ENCODE measurements at regions not wholly inside any gene's neighbourhood (a gene's known extent, or its start where the extent isn't known, plus 50 kb on each side); places are given as distances from the start of the nearest gene placed in this dataset.

GRCh38 chr2:171244970-171245782, 84.5 kb upstream of the TLK1 start:
- Histone ChIP-seq H3K4ac (ENCODE audit: low read depth, low read length) (no peak overlapping the region), H4K12ac (ENCODE audit: low read depth, low read length) (no peak overlapping the region), H3K27ac (ENCODE audit: low read depth, low read length) (no peak overlapping the region), H3K4me2 (ENCODE audit: low read length) (no peak overlapping the region), H3K27me3 (ENCODE audit: insufficient read depth, low read length) (no peaks in the 10 kb centered on the region), H3K23ac (ENCODE audit: low read length) (no peak overlapping the region), H2BK5ac (ENCODE audit: low read depth, low read length, poor library complexity) (peak overlapping the region; percentile 3), H3K18ac (ENCODE audit: low read length) (no peak overlapping the region), H3K36me3 (ENCODE audit: control insufficient read depth in 1 of 2, insufficient read depth in 2 of 2, low read length in 2 of 2) (no peaks in the 10 kb centered on the region), H2BK120ac (ENCODE audit: insufficient read depth, low read length, poor library complexity) (no peak overlapping the region), H3K4me3 (ENCODE audit: low read depth, low read length) (no peak overlapping the region), H3K79me2 (ENCODE audit: control insufficient read depth, insufficient read depth, low read length, poor library complexity) (no peaks in the 10 kb centered on the region), H3K14ac (ENCODE audit: low read length) (no peak overlapping the region), H4K8ac (ENCODE audit: low read depth, low read length) (no peak overlapping the region), H2AK5ac (ENCODE audit: low read length) (no peak overlapping the region), H3K4me1 (ENCODE audit: control insufficient read depth in 1 of 2, insufficient read depth in 2 of 2, low read length in 2 of 2) (no peaks in the 10 kb centered on the region), H3K9me3 (ENCODE audit: insufficient read depth, low read depth, low read length) (no peaks in the 10 kb centered on the region), H2BK12ac (ENCODE audit: low read length) (no peak overlapping the region), H3K79me1 (ENCODE audit: low read length) (peaks cover 3% of the 10 kb centered on the region), H3K9ac (ENCODE audit: low read length) (no peak overlapping the region), H2AFZ (ENCODE audit: insufficient read depth, low read length, poor library complexity) (no peak overlapping the region), H4K91ac (ENCODE audit: low read depth, low read length) (no peak overlapping the region)
- WGBS (ENCODE audit: extremely low coverage, insufficient coverage, insufficient read length): no CpG with 5 or more reads among the region's 2 CpGs
- peak; percentile 7 to 47 for DNase-seq

GRCh38 chr2:171244466-171244969, 83.8 kb upstream of the TLK1 start:
- Histone ChIP-seq H3K4me3 (ENCODE audit: low read depth, low read length) (no peak overlapping the region), H3K27me3 (ENCODE audit: insufficient read depth, low read length) (no peaks in the 10 kb centered on the region), H3K23ac (ENCODE audit: low read length) (no peak overlapping the region), H3K14ac (ENCODE audit: low read length) (no peak overlapping the region), H4K12ac (ENCODE audit: low read depth, low read length) (peak overlapping the region; percentile 20), H2AFZ (ENCODE audit: insufficient read depth, low read length, poor library complexity) (no peak overlapping the region), H3K36me3 (ENCODE audit: control insufficient read depth in 1 of 2, insufficient read depth in 2 of 2, low read length in 2 of 2) (no peaks in the 10 kb centered on the region), H3K4me2 (ENCODE audit: low read length) (no peak overlapping the region), H3K9ac (ENCODE audit: low read length) (no peak overlapping the region), H3K9me3 (ENCODE audit: insufficient read depth, low read depth, low read length) (no peaks in the 10 kb centered on the region), H3K79me2 (ENCODE audit: control insufficient read depth, insufficient read depth, low read length, poor library complexity) (no peaks in the 10 kb centered on the region), H4K91ac (ENCODE audit: low read depth, low read length) (peak overlapping the region; percentile 15), H3K27ac (ENCODE audit: low read depth, low read length) (peak overlapping the region; percentile 37), H3K4ac (ENCODE audit: low read depth, low read length) (peak overlapping the region; percentile 6), H3K79me1 (ENCODE audit: low read length) (peaks cover 3% of the 10 kb centered on the region), H2BK5ac (ENCODE audit: low read depth, low read length, poor library complexity) (peak overlapping the region; percentile 3), H2AK5ac (ENCODE audit: low read length) (no peak overlapping the region), H4K8ac (ENCODE audit: low read depth, low read length) (no peak overlapping the region), H2BK12ac (ENCODE audit: low read length) (no peak overlapping the region), H3K18ac (ENCODE audit: low read length) (no peak overlapping the region), H3K4me1 (ENCODE audit: control insufficient read depth in 1 of 2, insufficient read depth in 2 of 2, low read length in 2 of 2) (no peaks in the 10 kb centered on the region), H2BK120ac (ENCODE audit: insufficient read depth, low read length, poor library complexity) (peak overlapping the region; percentile 4)
- peak in 1 of 2 donors; percentile 57 for DNase-seq
- WGBS (ENCODE audit: extremely low coverage, insufficient coverage, insufficient read length): no CpG with 5 or more reads among the region's 1 CpG

GRCh38 chr2:171241771-171242170, 81.1 kb upstream of the TLK1 start:
- H3K9me3 ChIP-seq (ENCODE audit: insufficient read depth, low read depth, low read length): no peaks in the 10 kb centered on the region
- no CpG with 5 or more reads among the region's 1 CpG for WGBS (ENCODE audit: extremely low coverage, insufficient coverage, insufficient read length)
- H3K79me1 ChIP-seq (ENCODE audit: low read length): peaks cover 9% of the 10 kb centered on the region
- H3K18ac ChIP-seq (ENCODE audit: low read length): no peak overlapping the region
- no peak overlapping the region for H3K4me3 ChIP-seq (ENCODE audit: low read depth, low read length)
- no peak overlapping the region for H3K9ac ChIP-seq (ENCODE audit: low read length)
- H2BK120ac ChIP-seq (ENCODE audit: insufficient read depth, low read length, poor library complexity): no peak overlapping the region
- no peak overlapping the region for H3K14ac ChIP-seq (ENCODE audit: low read length)
- DNase-seq: no peak
- H4K91ac ChIP-seq (ENCODE audit: low read depth, low read length): no peak overlapping the region
- H3K4me1 ChIP-seq (ENCODE audit: control insufficient read depth in 1 of 2, insufficient read depth in 2 of 2, low read length in 2 of 2): no peaks in the 10 kb centered on the region
- no peak overlapping the region for H3K4ac ChIP-seq (ENCODE audit: low read depth, low read length)
- no peak overlapping the region for H2AFZ ChIP-seq (ENCODE audit: insufficient read depth, low read length, poor library complexity)
- H3K4me2 ChIP-seq (ENCODE audit: low read length): no peak overlapping the region
- no peak overlapping the region for H3K23ac ChIP-seq (ENCODE audit: low read length)
- H2BK12ac ChIP-seq (ENCODE audit: low read length): no peak overlapping the region
- no peaks in the 10 kb centered on the region for H3K36me3 ChIP-seq (ENCODE audit: control insufficient read depth in 1 of 2, insufficient read depth in 2 of 2, low read length in 2 of 2)
- no peaks in the 10 kb centered on the region for H3K79me2 ChIP-seq (ENCODE audit: control insufficient read depth, insufficient read depth, low read length, poor library complexity)
- peak overlapping the region; percentile 48 for H3K27ac ChIP-seq (ENCODE audit: low read depth, low read length)
- no peak overlapping the region for H2AK5ac ChIP-seq (ENCODE audit: low read length)
- H3K27me3 ChIP-seq (ENCODE audit: insufficient read depth, low read length): no peaks in the 10 kb centered on the region
- no peak overlapping the region for H2BK5ac ChIP-seq (ENCODE audit: low read depth, low read length, poor library complexity)
- H4K8ac ChIP-seq (ENCODE audit: low read depth, low read length): no peak overlapping the region
- H4K12ac ChIP-seq (ENCODE audit: low read depth, low read length): no peak overlapping the region

GRCh38 chr2:171238946-171239345, 78.3 kb upstream of the TLK1 start:
- H2AFZ ChIP-seq (ENCODE audit: insufficient read depth, low read length, poor library complexity): no peak overlapping the region
- no peak overlapping the region for H3K23ac ChIP-seq (ENCODE audit: low read length)
- H3K9me3 ChIP-seq (ENCODE audit: insufficient read depth, low read depth, low read length): no peaks in the 10 kb centered on the region
- H3K27ac ChIP-seq (ENCODE audit: low read depth, low read length): no peak overlapping the region
- no peaks in the 10 kb centered on the region for H3K36me3 ChIP-seq (ENCODE audit: control insufficient read depth in 1 of 2, insufficient read depth in 2 of 2, low read length in 2 of 2)
- no peak overlapping the region for H3K4me3 ChIP-seq (ENCODE audit: low read depth, low read length)
- H2BK12ac ChIP-seq (ENCODE audit: low read length): no peak overlapping the region
- H2BK120ac ChIP-seq (ENCODE audit: insufficient read depth, low read length, poor library complexity): no peak overlapping the region
- H4K12ac ChIP-seq (ENCODE audit: low read depth, low read length): no peak overlapping the region
- peaks cover 15% of the 10 kb centered on the region for H3K79me1 ChIP-seq (ENCODE audit: low read length)
- H3K27me3 ChIP-seq (ENCODE audit: insufficient read depth, low read length): no peaks in the 10 kb centered on the region
- H2AK5ac ChIP-seq (ENCODE audit: low read length): no peak overlapping the region
- H4K91ac ChIP-seq (ENCODE audit: low read depth, low read length): peak overlapping the region; percentile 57
- H3K4ac ChIP-seq (ENCODE audit: low read depth, low read length): peak overlapping the region; percentile 44
- no peak overlapping the region for H3K14ac ChIP-seq (ENCODE audit: low read length)
- no peak overlapping the region for H2BK5ac ChIP-seq (ENCODE audit: low read depth, low read length, poor library complexity)
- no peak overlapping the region for H3K9ac ChIP-seq (ENCODE audit: low read length)
- H3K18ac ChIP-seq (ENCODE audit: low read length): no peak overlapping the region
- WGBS (ENCODE audit: extremely low coverage, insufficient coverage, insufficient read length): no CpG with 5 or more reads among the region's 4 CpGs
- H4K8ac ChIP-seq (ENCODE audit: low read depth, low read length): no peak overlapping the region
- no peak overlapping the region for H3K4me2 ChIP-seq (ENCODE audit: low read length)
- H3K79me2 ChIP-seq (ENCODE audit: control insufficient read depth, insufficient read depth, low read length, poor library complexity): no peaks in the 10 kb centered on the region
- no peak for DNase-seq
- H3K4me1 ChIP-seq (ENCODE audit: control insufficient read depth in 1 of 2, insufficient read depth in 2 of 2, low read length in 2 of 2): peaks cover 3 to 9% of the 10 kb centered on the region in 2 experiments

Measured in trophoblast cell (in vitro differentiated cells and primary cell).